SJSA1 (cell line): ENCODE measurements at regions not wholly inside any gene's neighbourhood (a gene's known extent, or its start where the extent isn't known, plus 50 kb on each side); places are given as distances from the start of the nearest gene placed in this dataset.

ENCODE experiments used
- DNase-seq, 2 experiments: peaks; one replicate each; pipeline ENCODE4 v3.0.0-alpha.2; 2015 to 2020; ENCODE audit warnings: low spot score in 2 of 2, low read depth in 1 of 2
- H3K27ac ChIP-seq: fragments of 250-450 bp; sonication (Bioruptor Pico); 2 replicates; pipeline ENCODE4 v1.5.1; 2020; ENCODE audit warnings: mild to moderate bottlenecking, moderate library complexity
- H3K27me3 ChIP-seq: fragments of 250-450 bp; sonication (Bioruptor Pico); replicated peaks from 2 replicates; pipeline ENCODE4 v1.5.1; 2020; ENCODE audit warnings: mild to moderate bottlenecking, moderate library complexity
- H3K36me3 ChIP-seq: fragments of 250-450 bp; sonication (Bioruptor Pico); 2 replicates; pipeline ENCODE4 v1.5.1; 2020; ENCODE audit warnings: mild to moderate bottlenecking
- H3K4me1 ChIP-seq: fragments of 250-450 bp; sonication (Bioruptor Pico); replicated peaks from 2 replicates; pipeline ENCODE4 v1.6.1; 2021; ENCODE audit warnings: mild to moderate bottlenecking
- H3K4me3 ChIP-seq: fragments of 250-450 bp; sonication (Bioruptor Pico); 2 replicates; pipeline ENCODE4 v1.5.1; 2020; ENCODE audit warnings: mild to moderate bottlenecking
- H3K9me3 ChIP-seq: fragments of 250-450 bp; sonication (Bioruptor Pico); replicated peaks from 2 replicates; pipeline ENCODE4 v1.5.1; 2020; ENCODE audit warnings: mild to moderate bottlenecking

DNA sequence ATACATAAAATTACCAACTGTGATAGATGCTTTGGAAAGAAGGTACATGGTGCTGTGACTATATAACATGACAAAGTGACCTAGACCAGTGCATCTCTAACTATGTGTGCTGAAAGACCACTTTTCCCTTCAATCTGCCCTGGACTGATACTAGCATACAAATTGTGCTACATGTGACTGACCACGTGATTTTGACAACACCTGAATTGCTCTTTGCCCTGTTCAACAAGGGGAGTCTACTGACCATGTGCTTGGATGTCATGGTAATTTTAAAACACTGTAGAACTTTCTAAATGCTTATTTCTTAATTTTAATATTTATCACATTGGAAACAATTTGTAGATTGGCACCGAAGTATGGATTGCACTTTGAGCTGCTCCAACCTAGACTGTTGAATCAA lies 142.4 kb downstream of the CAND1 start:
- Histone ChIP-seq H3K27ac (no peak overlapping the region), H3K4me3 (no peak overlapping the region), H3K36me3 (no peaks in the 10 kb centered on the region), H3K4me1 (peaks cover 11% of the 10 kb centered on the region), H3K9me3 (no peaks in the 10 kb centered on the region; the same call in 1 of the 2 replicates), H3K27me3 (no peaks in the 10 kb centered on the region)
- no peak for DNase-seq

DNA sequence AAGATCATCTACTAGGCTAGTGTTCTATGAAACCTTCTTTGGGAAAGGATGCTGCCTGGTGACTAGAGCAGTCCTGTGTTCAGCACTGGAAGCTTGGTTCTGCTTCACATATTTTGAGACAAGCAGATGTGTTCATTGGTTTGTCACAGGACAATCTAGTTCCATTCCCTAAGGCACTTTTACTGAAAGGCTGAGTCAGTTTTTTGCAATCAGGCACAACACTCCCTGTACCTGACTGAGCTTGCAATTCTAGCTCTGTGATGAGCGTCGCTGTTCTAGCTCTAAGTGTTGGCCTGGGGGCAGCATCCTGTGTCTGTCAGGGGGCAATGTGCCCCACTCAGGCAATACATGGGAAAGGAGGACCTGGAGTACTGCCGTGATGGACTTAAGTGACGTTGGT lies 144.4 kb downstream of the CAND1 start:
- no peaks in the 10 kb centered on the region for H3K36me3 ChIP-seq
- peaks cover 11% of the 10 kb centered on the region for H3K4me1 ChIP-seq
- H3K4me3 ChIP-seq = no peak overlapping the region
- H3K27ac ChIP-seq = no peak overlapping the region
- no peak for DNase-seq
- no peaks in the 10 kb centered on the region for H3K27me3 ChIP-seq
- H3K9me3 ChIP-seq = no peaks in the 10 kb centered on the region; the same call in 1 of the 2 replicates

DNA sequence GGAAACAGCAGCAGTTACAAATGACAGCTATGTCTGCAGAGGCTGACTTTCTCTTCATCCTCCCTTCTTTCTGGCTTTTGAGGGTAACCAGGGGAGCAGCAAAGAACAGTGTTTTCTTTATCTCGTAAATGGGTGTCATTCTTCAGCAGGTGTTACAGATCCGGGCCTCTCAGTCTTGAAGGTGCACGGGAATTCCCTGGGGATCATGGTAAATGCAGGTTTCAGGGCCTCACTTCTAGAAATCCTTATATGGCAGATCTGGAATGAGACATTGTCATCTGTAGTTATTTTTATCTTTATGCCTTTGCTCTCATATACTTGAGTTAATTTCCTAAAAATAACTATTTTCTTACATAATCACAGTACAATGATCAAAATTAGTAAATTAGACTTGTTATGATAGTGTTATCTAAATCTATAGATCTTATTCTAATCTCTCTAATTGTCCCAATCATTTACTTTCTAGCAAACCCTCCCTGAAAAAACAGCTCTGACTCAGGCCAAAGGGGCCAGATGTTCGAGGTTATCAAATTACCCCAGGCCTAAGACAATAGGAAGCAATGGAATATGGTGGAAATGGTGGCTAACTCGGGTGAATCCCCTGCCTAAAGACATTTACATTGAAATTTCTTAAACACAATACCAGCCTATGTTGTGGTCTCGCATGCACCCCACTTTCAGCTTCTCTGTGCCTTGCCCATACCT lies 145.0 kb downstream of the CAND1 start:
- Histone ChIP-seq H3K9me3 (no peaks in the 10 kb centered on the region; the same call in 1 of the 2 replicates), H3K4me3 (no peak overlapping the region), H3K27ac (no peak overlapping the region), H3K27me3 (no peaks in the 10 kb centered on the region), H3K4me1 (peaks cover 11% of the 10 kb centered on the region), H3K36me3 (no peaks in the 10 kb centered on the region)
- no peak for DNase-seq

DNA sequence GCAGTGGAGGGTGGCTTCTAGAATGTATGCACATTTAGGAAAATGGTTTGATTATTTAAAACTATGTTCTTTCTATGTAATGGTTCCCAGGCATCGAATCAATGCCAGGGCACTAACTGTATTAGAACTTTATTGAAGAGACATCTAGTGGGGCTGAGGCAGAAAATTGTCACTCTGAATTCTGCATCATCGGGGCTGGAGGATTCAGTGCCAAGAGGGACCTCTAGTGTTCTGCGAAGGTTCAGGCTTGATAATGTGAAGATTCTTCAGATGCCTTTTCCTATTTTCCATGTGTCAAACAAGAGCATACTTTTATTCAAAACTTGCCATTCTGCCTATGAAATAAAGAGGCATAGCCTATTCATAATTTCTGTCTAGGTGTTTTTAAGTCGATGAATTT lies 146.3 kb downstream of the CAND1 start:
- DNase-seq = peak; percentile 45 to 46
- no peaks in the 10 kb centered on the region; the same call in 1 of the 2 replicates for H3K9me3 ChIP-seq
- H3K4me3 ChIP-seq = no peak overlapping the region
- H3K4me1 ChIP-seq = peaks cover 8% of the 10 kb centered on the region
- H3K36me3 ChIP-seq = no peaks in the 10 kb centered on the region
- H3K27me3 ChIP-seq = no peaks in the 10 kb centered on the region
- no peak overlapping the region for H3K27ac ChIP-seq

DNA sequence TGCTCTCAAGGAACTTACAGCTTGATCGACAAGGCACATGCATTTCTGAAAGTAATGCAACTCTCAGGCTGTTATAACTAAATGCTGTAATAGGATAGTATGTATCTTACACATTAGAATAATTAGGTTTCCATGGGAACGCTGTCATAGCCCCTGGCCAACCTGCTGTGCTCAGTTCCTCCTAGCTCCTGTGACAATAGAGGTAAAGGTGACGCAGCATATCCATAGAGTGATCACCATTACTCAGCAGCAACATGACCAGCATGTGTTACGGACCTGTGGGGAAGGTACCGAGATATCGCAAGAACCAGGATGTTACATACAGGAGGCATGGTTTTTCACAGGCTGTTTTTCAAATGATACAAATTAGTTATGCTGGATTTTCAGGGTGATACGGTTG lies 150.7 kb downstream of the CAND1 start:
- no peaks in the 10 kb centered on the region for H3K27me3 ChIP-seq
- no peak for DNase-seq

DNA sequence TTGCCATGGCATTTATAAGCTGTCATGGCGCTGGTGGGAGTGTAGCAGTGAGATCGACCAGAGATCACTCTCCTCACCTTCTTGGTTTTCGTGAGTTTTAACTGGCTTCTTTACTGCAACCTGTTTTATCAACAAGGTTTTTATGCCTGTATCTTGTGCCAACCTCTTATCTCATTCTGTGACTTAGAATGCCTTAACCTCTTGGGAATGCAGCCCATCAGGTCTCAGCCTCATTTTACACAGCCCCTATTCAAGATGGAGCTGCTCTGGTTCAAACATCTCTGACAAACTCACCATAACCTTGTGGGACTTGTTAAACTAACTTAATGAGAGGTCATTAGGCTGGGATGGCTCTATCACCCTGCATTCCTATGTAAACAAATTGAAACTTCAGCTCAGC lies 151.3 kb downstream of the CAND1 start:
- H3K9me3 ChIP-seq = no peaks in the 10 kb centered on the region
- no peaks in the 10 kb centered on the region for H3K27me3 ChIP-seq
- H3K36me3 ChIP-seq = no peaks in the 10 kb centered on the region
- DNase-seq = no peak
- no peak overlapping the region for H3K4me3 ChIP-seq
- H3K27ac ChIP-seq = no peak overlapping the region
- H3K4me1 ChIP-seq = no peaks in the 10 kb centered on the region

More for the DNA sequence above, 150.7 kb downstream of the CAND1 start:
- Histone ChIP-seq H3K4me3 (no peak overlapping the region), H3K27ac (no peak overlapping the region), H3K36me3 (no peaks in the 10 kb centered on the region), H3K9me3 (no peaks in the 10 kb centered on the region), H3K4me1 (0 out of 2 replicates have a peak, but pooled peaks cover 3% of the 10 kb centered on the region)

DNA sequence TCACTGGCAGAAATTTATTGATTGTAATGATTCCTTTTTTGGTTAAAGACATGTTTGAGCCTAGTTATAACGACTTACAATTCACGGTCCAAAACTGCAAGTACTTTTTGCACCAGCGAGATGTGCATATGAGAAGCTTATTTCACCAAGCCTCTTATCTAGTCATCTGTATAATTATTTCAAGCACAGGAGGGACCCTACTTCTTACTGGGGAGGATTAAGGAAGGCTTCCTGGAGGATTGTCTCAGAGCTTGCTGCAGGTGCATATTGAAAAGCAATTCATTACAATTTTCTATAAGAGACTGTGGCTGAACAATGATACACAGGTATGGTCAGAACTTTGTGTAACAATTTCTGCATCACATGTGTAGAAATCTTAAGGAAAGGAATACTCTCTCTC lies 152.9 kb downstream of the CAND1 start:
- H3K4me1 ChIP-seq = peaks cover 11% of the 10 kb centered on the region
- DNase-seq = no peak
- H3K4me3 ChIP-seq = no peak overlapping the region
- no peak overlapping the region for H3K27ac ChIP-seq
- no peaks in the 10 kb centered on the region for H3K9me3 ChIP-seq
- no peaks in the 10 kb centered on the region for H3K36me3 ChIP-seq
- no peaks in the 10 kb centered on the region for H3K27me3 ChIP-seq

DNA sequence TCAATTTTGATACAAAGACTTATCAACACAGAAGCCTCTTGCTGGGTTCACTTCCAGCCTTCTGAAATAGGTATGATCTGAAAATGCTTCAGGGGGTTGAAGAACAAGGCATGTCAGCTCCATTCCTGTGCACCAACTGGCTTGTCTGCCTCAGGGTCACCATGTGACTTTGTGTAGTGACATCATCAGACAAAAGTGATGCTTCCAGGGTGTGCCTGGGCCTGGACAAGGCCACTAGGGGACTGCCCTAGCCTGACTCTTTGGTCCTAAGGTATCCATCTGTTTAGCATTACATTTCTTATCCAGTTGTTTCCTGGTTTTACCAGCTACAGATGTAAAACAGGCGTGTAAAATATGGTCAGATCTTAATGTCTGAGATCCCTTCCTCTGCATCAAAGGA lies 155.6 kb downstream of the CAND1 start:
- no peaks in the 10 kb centered on the region for H3K9me3 ChIP-seq
- peaks cover 11% of the 10 kb centered on the region for H3K4me1 ChIP-seq
- no peak for DNase-seq
- no peak overlapping the region for H3K27ac ChIP-seq
- no peaks in the 10 kb centered on the region for H3K36me3 ChIP-seq
- H3K4me3 ChIP-seq = no peak overlapping the region
- no peaks in the 10 kb centered on the region for H3K27me3 ChIP-seq

DNA sequence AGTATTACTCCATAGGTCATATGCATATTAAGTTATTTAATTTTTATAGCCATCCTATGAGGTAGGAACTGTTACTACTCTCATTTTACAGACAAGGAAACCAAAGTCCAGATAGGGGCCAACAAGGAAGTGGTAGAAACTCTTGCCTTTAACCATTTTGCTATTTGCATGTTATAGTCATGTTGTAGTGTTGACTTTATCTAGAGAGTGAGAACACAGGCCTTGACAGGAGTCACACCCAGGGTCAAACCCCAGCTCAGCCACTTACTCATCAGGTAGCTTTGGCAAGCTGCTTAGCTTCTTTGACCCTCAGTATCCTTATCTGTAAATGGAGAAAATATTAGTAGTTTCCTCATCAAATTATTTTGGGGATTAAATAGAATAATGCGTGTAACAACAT lies 156.2 kb downstream of the CAND1 start:
- Histone ChIP-seq H3K27me3 (no peaks in the 10 kb centered on the region), H3K9me3 (no peaks in the 10 kb centered on the region), H3K36me3 (no peaks in the 10 kb centered on the region), H3K27ac (no peak overlapping the region), H3K4me1 (peaks cover 11% of the 10 kb centered on the region), H3K4me3 (no peak overlapping the region)
- DNase-seq = no peak

DNA sequence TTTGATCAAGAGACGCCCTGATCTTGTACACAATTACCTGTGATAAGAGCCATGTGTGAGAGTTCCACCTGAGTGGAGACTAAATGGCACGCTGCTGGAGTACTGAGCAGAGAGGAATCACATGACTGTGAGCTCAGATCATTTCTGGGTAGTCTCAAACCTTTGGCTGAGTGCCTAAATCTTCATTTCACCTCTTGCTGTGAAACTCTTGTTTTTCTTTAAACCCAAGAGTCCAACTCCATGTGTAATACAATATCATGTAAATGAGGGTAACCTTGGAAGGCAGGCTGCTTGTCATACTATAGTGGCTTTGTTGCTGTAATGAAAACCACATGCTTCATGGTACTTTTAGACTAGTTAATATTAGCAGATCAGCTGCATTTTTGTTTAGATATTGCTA lies 156.9 kb downstream of the CAND1 start:
- H3K27me3 ChIP-seq = no peaks in the 10 kb centered on the region
- H3K4me1 ChIP-seq = peaks cover 11% of the 10 kb centered on the region
- DNase-seq = peak in 1 of 2 experiments; percentile 26
- H3K9me3 ChIP-seq = no peaks in the 10 kb centered on the region
- H3K36me3 ChIP-seq = no peaks in the 10 kb centered on the region
- H3K4me3 ChIP-seq = no peak overlapping the region
- H3K27ac ChIP-seq = peak overlapping the region; percentile 3; the same call in 1 of the 2 replicates

DNA sequence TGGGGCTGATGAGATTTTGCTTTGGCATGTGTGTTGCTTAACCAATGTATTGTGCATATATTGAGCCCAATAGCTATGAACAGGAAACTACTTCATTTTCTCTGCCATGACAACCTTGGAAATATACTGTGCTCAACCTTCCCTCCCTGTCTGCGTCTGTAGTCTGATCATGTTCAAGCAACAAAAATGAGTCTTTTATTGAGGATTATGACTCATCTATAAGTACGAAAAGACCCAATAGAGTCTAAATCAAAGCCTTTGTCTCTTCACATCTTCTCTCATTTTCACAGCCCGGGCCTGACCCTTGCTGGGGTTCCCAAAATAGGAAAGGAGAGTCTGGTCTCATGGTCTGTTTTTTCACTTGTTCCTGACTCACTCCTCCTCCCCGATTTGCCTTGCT lies 158.2 kb downstream of the CAND1 start:
- H3K4me3 ChIP-seq = no peak overlapping the region
- no peak for DNase-seq
- no peaks in the 10 kb centered on the region for H3K36me3 ChIP-seq
- no peaks in the 10 kb centered on the region for H3K9me3 ChIP-seq
- H3K27me3 ChIP-seq = no peaks in the 10 kb centered on the region
- H3K4me1 ChIP-seq = peaks cover 11% of the 10 kb centered on the region
- H3K27ac ChIP-seq = no peak overlapping the region

DNA sequence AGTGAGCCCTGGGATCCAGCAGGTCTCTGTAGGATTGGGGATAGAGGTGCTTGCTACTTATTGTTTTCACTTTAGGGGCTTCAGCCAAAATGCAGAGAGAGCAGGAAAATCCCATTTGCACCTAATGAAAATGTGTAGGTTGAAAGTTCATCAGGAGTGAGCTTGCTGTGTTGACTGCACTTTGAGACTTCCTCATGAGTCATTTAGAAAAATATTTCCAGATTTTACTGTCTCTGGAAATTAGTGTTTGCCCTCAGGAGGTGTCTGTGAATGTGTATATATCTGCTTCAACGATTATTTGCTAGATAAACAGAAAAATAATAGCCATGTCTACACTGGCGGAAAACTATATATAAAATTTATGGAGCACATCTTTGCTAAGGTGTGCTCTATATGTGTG lies 159.3 kb downstream of the CAND1 start:
- Histone ChIP-seq H3K4me3 (no peak overlapping the region), H3K27ac (no peak overlapping the region), H3K9me3 (no peaks in the 10 kb centered on the region), H3K27me3 (no peaks in the 10 kb centered on the region), H3K4me1 (peaks cover 19% of the 10 kb centered on the region), H3K36me3 (no peaks in the 10 kb centered on the region)
- no peak for DNase-seq

DNA sequence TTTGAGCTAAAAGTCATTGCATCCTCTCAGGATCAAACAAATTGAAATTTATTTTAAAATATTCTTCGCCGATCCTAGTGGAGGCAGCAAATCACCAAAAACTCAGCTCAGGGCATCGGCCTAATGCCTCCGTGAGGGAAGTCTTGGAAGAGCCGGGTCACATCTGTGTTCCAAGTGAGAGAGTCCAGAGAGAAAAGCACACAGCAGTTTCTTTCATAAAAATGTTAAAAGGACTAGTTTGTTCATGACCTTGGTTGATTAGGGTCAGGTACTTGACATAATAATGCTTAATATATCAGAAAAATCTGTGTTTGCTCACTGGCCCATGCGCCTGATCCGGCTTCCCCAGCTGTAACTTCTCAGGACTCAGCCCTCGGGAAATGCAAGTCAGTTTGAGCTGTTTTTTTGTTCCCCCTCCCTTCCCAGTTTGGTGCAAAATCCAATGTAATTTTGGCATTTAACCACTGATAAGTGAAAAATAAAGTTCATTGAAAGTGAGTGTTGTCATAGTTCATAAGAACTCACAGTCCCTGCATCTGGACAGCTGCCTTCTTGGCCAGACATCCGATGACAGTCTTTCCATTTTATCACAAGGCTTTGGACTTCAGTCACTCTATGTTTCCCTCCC lies 161.7 kb downstream of the CAND1 start:
- H3K27me3 ChIP-seq = no peaks in the 10 kb centered on the region
- DNase-seq = no peak
- H3K4me3 ChIP-seq = no peak overlapping the region
- no peaks in the 10 kb centered on the region for H3K9me3 ChIP-seq
- H3K36me3 ChIP-seq = no peaks in the 10 kb centered on the region
- no peak overlapping the region for H3K27ac ChIP-seq
- H3K4me1 ChIP-seq = peaks cover 40% of the 10 kb centered on the region

DNA sequence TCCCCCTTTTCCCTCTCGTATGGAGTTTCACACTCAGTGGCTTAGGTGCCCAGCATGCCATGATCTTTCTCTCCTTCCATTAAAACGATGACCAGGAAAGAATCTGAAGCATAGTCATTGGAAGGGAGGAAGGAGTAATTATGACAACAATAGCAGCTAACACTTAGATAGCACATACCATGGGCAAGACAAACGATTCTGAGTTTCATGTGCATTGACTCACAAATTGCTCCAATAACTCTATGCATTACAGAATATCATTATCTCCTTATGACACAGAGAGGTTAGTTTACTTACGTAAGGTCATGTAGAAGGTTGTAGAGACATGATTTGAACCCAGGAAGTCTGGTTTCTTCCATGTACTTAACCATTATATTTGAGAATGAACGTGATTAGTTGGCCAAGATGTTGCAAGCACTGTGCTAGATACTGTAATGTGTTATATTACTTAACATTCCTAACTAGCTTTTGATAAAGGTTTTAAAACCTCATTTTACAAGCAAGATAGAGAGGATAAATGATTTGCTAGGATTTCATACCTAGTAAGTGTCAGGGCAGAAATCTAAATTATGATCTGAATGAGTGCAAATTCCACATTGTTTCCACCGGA lies 162.4 kb downstream of the CAND1 start:
- no peak for DNase-seq
- Histone ChIP-seq H3K4me3 (no peak overlapping the region), H3K27me3 (no peaks in the 10 kb centered on the region), H3K36me3 (no peaks in the 10 kb centered on the region), H3K4me1 (peaks cover 40% of the 10 kb centered on the region), H3K9me3 (no peaks in the 10 kb centered on the region), H3K27ac (no peak overlapping the region)
